GM19455 (cell line): ENCODE measurements at regions not wholly inside any gene's neighbourhood (a gene's known extent, or its start where the extent isn't known, plus 50 kb on each side); places are given as distances from the start of the nearest gene placed in this dataset.
"Not testable (repeated sequence)": the region's sequence is repeated elsewhere in the genome, so short reads cannot be mapped to it uniquely, and the experiment has no call there.

ENCODE experiments used
- ATAC-seq: cut with Tn5 transposase; IDR thresholded peaks from one replicate; pipeline ENCODE4 v1.9.1; 2021; ENCODE audit not compliant: unreplicated experiment

DNA sequence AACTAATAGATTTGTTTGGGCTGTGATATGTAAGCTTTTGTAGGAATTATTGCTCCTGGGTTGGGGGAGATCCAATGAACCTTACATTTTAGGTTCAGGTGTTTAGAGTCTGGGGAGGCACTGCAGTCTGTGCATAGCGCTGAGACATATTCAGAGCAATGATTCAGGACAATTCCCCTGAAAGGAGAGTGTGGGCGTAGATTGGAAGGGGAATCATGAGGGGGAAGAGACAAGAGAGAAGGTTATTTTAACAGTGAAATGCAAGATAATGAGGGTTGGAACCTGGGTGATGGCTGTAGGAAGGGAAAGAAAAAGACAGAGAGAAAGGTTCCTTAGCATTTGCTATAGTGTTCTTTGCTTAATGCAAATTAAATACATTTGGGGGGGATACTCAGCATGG lies 1013.4 kb downstream of the REEP3 start:
- ATAC-seq: no peak

DNA sequence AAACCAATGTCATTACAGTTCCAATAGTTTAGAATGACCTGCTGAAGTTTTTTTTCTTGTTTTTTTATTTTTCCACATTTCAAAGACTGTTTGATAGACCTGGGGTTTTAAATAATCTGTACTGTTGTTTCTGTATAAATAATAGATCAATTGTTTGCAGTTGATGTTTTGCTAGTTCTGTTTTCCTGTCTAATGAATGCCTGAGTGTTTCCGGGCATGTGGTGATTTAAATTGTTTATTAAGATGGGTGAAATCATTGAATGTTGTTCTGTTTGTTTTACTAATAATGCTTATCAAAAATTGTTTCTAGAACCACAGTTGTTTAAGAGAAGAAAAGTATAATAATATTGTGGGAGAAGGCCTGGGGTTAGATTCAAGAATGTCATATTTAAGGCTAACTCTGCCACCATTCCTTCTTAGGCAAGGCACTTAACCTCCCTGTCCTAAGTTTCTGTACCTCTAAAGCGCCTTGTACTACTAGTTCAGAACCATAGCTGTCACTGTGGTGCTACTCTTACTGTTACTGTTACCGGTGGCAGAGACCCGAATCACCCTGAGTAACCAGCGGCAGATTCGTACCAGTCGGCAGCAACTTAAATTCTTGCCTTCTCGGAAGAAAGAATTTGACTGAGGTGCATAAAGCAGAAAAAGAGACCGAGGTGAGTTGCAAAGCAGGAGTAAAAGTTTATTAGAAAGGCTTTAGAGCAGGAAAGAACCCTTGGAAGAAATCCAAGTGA lies 1014.1 kb downstream of the REEP3 start:
- ATAC-seq: no peak

DNA sequence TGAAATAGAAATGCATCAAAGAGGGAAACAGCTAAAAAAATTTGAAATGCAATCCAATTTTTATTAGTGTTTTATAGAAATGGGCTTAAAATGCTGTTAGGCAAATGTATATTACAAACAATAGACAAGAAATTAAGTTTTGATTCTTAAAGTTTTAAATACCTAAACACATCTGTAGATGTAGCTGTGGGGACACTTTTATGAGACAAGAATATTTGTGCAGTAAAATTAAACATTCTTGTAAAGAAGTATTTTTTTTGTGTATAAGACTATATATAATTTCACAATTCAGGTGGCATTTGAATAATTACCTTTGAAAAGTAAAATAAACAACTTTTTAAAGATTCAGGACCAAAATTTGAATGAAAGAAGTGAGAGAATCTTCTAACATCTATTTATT lies 1015.9 kb downstream of the REEP3 start:
- ATAC-seq: no peak

DNA sequence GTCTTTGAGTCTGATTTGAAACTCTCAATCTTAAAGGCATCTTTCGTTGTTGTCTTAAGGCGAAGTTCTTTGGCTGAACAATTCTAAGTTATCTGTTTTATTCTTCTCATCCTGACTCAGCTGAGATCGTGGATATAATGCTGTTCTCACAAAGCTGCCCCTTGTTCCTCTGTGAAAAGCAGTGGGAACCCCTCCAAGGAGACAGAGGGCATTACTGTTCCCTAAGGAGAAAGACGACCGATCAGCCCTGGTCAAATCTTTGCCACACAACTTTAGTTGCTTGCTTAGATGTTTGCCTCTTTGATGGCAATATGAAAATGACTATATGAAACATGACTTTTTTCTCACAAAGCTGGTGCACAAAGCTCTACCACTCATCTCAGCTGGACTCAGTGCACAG lies 1016.7 kb downstream of the REEP3 start:
- no peak for ATAC-seq

DNA sequence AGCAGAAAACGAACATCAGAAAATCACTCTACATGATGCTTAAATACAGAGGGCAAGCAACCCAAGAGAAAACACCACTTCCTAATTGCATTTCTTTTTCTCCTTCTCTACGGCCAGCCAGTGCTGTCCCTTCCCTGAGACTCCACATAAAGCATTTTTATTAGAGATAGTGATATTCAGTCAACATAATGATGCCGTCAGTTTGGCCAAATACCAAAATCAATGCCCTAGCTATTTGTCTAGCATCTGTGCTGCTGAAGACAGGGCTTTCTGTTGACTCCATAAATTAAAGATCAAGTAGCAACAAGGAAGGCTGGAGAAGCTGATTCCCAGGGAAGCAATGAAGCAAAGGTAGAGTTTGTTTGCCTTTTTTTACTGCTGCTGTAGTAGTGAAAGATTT lies 1024.9 kb downstream of the REEP3 start:
- no peak for ATAC-seq

DNA sequence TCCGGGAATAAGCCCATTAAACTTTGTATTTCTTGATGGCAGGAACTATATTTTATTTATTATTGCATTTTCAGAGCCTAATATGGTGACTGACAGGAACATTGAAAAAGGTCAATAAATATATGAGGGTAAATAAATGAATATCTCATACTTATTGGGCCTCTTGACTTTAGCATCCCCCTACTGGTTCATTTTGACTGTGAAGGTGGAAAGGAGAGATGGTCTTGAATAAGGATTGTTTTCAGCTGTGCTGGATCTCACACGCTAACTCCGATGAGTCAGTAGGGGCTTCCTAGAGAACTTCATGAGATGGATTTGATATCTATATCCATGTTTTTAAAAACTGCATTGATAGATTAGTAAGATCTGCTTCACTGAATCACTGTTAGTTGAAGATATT lies 1026.0 kb downstream of the REEP3 start:
- no peak for ATAC-seq

DNA sequence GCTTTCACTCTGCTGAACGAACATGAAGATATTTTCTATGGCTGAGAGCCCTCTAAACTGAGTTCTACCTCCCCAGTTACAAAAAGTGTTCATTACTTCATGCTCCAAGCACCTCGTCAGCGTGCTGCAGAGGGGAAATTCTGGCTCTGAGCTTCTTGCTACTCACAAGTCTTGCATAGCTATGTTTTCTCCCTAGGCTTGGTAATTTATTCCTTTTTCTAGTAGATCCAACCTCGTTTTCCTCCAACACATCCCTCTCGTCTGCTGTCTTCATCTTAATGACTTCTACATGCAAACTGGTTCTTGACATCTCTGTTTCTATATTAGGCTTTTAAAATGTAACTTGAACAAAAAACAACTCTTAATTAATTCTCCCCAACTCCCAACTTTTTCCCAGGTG lies 1034.5 kb downstream of the REEP3 start:
- no peak for ATAC-seq

DNA sequence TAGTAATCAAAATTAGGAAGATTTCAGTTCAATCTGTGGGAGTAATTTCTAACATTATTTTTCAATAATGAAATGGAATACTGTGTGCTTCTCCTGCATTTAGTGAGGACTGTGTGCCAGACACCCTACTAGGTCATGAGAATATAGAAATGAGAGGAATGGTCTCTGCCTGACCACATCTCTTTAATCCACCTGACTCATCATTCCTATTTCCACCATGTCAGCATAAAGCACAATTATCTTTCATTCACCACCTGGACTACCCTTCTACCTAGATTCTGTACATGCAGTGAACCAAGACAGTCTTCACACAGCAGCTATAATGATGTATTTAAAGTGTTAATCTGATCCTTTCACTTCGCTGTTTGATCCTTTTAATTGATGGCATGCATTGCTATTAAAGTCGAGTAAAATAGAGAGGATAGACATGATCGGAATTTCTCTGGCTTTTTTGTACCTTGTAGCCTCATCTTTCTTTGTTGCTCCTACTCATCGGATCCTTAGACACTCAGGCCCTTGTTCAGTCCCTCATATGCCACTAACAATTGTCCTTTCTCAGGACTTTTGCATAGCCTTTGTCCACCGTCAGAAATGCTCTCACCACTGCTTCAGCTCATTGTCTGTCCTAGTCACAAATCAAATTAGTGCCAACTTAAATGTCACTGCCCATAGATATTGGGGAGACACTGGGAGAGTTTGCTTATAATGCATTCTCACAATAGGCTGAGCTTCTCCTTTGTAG lies 1037.1 kb downstream of the REEP3 start:
- ATAC-seq: no peak

DNA sequence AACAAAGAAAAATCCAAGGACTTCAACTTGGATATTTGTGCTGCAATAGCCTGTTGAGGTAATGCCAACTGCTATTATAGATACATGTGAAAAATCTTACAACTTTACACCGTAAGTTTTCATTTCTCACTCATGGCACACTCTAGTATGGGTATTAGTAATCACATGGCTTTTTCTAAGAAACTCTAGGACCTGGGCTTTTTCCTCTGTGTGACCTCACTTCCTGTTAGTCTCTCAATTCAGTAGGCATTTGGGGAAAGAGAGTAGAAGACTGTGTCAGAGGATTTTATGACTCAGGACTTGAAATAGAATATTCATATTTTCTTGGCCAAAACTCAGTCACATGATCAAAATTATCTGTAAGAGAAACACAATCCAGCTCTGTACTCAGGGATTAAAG lies 1049.9 kb downstream of the REEP3 start:
- ATAC-seq: no peak

DNA sequence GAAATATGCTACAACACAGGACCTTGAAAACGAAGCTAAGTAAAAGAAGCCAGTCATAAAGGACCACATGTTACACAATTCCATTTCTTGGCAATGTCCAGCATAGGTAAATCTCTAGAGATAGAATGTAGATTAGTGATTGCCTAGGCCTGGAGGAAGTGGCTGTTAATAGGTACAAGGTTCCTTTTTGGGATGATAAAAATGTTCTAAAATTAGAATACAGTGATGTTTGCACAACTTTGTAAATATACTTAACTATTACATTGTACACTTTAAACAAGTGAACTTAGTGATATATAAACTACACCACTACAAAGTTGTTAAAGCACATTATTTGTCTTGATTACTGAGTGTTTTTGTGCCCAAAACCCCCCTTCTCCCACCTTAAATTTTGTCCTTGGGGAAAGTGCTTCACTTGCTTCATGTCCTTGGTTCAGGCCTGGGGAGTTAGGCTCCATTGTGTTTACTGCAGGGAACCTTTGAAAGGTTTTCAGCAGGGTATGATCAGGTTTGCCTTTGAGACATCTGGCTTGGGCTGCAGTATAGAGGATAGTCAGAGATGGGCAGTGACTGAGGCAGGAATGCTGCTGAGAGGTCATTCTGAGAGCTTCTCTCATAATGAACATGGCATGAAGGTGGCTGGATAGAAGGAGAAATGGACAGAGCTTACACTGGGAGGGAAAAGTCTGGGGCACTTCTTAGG lies 1052.6 kb downstream of the REEP3 start:
- no peak for ATAC-seq

DNA sequence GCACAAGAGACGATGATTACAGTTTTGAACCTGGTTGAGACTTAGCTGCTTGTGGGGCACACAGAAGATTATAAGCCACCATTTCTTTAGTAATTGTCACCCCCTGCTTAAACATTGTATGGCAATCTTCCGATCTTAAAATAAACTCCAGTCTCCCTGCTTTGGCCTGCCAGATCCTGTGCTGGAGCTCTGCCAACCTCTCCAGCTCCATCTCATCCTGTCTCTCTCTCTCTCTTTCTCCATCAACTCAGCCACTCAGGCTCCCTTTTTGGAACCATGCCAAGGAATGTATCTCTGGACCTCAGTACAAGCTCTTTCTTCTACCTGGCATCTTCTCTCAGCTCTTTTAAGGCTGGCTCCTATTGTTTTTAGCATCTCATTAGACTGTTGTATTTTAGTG lies 1053.2 kb downstream of the REEP3 start:
- no peak for ATAC-seq

DNA sequence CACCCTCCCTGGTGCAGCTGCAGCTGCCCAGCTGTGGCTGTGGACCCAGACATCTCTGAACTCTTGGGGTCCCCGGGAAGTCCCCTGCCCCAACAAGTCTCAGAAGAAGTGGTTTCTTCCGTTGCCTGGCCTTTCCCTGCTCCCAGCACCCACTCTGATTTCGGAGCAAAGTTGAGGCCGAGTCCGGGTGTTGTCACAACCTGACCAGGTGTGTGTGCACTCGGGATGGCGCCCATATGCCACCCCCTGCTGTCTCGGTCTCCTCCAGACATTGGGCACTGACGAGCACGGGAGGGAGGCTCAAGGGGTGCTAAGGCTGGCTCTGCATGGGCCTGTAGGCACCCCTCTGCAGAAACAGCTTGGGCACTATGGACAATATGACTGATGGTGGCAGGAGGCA lies 1055.3 kb downstream of the REEP3 start:
- no peak for ATAC-seq

DNA sequence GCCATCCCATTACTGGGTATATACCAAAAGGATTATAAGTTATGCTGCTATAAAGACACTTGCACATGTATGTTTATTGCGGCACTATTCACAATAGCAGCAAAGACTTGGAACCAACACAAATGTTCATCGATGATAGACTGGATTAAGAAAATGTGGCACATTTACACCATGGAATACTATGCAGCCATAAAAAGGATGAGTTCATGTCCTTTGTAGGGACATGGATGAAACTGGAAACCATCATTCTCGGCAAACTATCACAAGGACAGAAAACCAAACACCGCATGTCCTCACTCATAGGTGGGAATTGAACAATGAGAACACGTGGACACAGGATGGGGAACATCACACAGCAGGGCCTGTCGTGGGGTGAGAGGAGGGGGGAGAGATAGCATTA lies 1057.6 kb downstream of the REEP3 start:
- ATAC-seq: not testable (repeated sequence)

DNA sequence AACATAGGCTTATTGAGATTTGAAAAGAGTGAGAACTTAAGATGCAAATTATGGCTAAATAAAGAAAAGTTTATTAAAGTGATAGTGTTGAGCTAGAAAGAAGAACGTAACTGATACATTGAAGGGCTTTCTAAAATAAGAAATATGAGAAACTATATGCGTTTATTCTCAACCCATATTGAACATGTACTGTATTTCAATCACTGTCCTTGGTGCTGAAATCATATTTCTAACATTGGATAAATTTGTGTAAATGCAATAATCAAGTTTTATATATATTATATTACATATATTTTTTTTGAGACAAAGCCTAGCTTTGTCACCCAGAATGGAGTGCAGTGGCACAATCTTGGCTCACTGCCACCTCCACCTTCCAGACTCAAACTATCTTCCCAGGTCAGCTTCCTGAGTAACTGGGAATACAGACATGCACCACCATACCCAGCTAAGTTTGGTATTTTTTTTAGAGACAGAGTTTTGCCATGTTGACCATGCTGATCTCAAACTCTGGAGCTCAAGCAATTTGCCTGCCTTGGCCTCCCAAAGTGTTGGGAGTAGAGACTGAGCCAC lies 1065.8 kb downstream of the REEP3 start:
- no peak for ATAC-seq

DNA sequence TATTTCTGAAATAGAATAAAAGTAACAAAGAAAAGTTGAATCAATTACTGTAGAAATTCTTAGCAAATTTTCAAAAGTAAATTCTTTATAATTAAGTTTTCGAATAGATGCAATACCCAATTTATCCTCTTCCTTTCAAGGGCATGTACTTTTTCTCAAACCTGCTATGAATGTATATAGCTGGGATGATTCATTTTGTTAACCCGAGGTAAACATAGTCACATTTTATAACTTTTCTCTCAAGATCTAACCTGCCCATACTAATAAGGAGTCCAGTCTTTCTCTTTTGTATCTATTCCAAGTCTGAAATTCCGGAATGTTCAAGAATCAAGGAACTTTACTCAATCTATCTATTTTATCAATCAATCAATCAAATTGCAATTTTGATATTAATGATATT lies 1072.9 kb downstream of the REEP3 start:
- no peak for ATAC-seq

DNA sequence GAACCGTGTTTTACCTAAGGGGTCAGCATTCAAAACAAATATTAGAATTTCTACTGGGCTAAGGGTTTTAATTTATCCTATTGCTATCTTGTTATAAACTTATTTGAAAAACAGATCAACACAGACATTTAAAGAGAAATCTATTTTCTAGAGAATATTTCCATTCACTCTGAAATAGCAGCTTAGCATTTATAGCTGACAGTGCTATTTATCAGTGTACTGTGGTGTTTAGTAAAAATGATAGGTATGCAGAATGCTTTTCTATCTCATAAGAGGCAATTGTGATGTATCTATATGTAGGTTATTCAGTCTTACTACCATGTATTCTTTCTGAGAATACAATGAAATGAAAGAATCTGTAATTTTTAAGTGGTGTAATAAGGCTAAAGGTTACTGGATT lies 1077.4 kb downstream of the REEP3 start:
- no peak for ATAC-seq

DNA sequence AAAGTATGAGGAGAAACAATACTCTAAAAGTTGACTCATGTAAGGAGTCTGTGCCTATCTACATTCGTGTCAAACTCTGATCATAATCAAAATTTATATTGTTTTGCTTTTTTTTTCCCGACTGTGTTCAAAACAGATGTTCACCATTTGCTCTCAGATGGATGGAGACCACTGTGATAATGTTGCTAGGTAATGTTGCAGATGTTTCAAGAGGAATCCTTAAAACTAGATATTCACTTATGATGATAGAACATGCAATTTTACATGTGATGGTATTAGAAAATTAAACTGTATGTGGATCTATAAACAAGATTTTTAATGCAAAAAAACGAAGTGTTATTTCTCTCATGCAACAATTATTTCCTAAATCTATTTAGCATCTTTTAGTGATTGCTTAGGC lies 1080.1 kb downstream of the REEP3 start:
- no peak for ATAC-seq

DNA sequence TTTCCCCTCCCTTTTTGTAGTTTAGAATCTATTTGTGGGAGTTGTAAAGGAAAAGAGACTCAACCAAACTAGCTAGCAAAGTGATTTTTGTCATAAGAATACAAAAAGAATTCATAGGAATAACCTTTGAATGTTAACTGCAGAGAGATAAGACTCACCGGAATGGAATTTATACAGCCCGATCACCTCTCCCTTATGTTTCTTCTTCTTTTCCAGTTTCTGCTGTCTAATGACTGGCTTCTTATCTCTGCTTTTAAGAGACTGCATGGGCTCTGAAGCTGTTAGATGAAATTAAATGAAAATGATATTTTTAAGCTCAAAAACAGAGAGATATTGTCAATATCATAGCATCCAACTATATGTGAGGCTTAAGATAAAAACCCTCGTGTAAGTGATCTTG lies 1095.9 kb downstream of the REEP3 start:
- ATAC-seq: no peak

DNA sequence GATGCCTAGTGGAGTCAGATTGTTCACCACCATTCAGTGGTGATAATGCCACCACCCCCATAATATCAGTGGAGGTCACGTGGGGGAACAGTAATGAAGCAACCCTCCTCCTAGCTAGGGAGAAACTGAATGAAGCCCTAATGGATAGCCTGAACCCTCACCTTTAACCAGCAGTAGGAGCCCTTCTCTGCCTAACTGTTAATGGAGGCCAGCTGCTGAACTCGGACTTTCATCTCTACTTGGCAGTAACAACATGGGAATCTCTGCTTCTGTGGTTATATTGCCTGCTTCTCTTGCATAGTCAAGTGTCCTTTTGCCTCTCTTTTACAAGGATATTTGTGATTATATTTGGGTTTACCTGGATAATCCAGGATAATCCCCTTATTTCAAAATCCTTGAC lies 1097.9 kb downstream of the REEP3 start:
- ATAC-seq: no peak

DNA sequence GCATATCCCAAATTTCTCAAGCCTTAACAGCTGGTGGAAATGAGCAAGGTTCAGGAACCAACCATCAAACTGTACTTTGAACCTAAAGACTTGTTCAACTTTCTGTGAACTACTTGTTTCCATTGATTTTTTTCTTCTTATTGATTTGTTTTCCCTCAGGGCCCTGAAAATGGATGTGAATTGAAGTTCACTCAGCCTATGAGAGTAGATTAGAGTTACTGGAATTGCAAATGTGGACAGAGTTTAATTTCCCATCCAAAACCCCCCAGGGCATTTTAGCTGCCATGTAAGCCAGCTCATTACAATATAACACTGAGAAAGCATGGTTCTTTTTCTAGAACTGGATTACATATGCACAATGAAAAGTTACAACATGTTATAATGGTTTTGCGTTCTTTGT lies 1105.7 kb downstream of the REEP3 start:
- no peak for ATAC-seq

DNA sequence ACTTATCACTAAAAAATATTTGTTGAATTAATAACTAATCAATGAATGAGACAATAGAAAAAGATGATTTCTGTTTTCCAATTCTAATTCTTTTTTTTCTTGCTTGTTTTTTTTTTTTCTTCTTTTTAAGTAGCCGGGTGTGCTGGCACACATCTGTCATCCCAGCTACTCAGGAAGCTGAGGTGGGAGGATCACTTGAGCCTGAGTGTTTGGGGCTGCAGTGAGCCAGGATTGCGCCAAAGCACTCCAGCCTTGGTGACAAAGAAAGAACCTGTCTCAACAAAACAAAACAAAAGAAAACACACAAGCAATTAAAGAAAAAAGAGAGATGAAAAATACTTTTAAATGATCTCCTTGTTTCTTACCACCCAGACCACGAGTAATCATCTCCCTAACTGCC lies 1109.3 kb downstream of the REEP3 start:
- ATAC-seq: no peak

DNA sequence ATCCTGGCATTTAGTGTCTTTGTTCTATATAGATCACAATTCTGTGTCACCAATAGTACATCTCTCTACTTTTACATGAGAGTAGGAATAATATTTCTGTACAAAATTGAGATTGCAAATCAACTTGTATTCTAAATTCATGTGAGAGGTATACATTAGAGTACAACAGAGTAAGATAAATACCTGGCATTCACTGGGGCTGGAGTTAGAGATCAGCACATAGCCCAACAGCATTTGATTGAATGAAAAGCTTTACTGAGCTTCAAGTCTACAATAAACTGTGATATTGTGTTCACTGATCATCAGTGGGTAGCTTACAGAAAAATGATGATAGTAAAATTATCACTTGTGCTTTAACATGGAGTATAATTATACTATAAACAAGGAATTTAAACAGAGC lies 1114.7 kb downstream of the REEP3 start:
- ATAC-seq: no peak
